H9 (cell line): ENCODE measurements at regions not wholly inside any gene's neighbourhood (a gene's known extent, or its start where the extent isn't known, plus 50 kb on each side); places are given as distances from the start of the nearest gene placed in this dataset.

Source experiments
- DNase-seq: peaks from one replicate; pipeline ENCODE4 v3.0.0-alpha.2; 2017
- H2AFZ ChIP-seq: one replicate; pipeline ENCODE4 v1.6.1; 2013; ENCODE audit warnings: mild to moderate bottlenecking, low read length, control low read depth, moderate library complexity
- H2AK5ac ChIP-seq: 2 replicates; pipeline ENCODE4 v1.6.1; 2013; ENCODE audit warnings: low read length, control low read depth, mixed read lengths; ENCODE audit not compliant: insufficient read length
- H2BK120ac ChIP-seq: one replicate; pipeline ENCODE4 v1.6.1; 2013; ENCODE audit warnings: low read depth, mild to moderate bottlenecking, low read length, control low read depth, inconsistent platforms; ENCODE audit not compliant: poor library complexity, severe bottlenecking
- H2BK12ac ChIP-seq: 2 replicates; pipeline ENCODE4 v1.6.1; 2013; ENCODE audit warnings: low read length, control low read depth, mixed read lengths, low read depth; ENCODE audit not compliant: insufficient read length
- H2BK15ac ChIP-seq: 2 replicates; pipeline ENCODE4 v1.6.1; 2013; ENCODE audit warnings: low read depth, low read length, control low read depth
- H2BK20ac ChIP-seq: one replicate; pipeline ENCODE4 v1.6.1; 2013; ENCODE audit warnings: low read depth, mild to moderate bottlenecking, low read length, control low read depth, inconsistent platforms; ENCODE audit not compliant: poor library complexity, severe bottlenecking
- H2BK5ac ChIP-seq: 2 replicates; pipeline ENCODE4 v1.6.1; 2013; ENCODE audit warnings: low read length, control low read depth, mixed read lengths; ENCODE audit not compliant: insufficient read length
- H3K14ac ChIP-seq: 2 replicates; pipeline ENCODE4 v1.6.1; 2013; ENCODE audit warnings: low read length, control low read depth; ENCODE audit not compliant: insufficient read depth
- H3K18ac ChIP-seq: 2 replicates; pipeline ENCODE4 v1.6.1; 2013; ENCODE audit warnings: low read depth, mild to moderate bottlenecking, mixed read lengths, low read length, control low read depth; ENCODE audit not compliant: insufficient read length
- H3K23ac ChIP-seq: 2 replicates; pipeline ENCODE4 v1.6.1; 2013; ENCODE audit warnings: low read length, control low read depth, mixed read lengths, low read depth; ENCODE audit not compliant: insufficient read length
- H3K23me2 ChIP-seq: 2 replicates; pipeline ENCODE4 v1.6.1; 2013; ENCODE audit warnings: low read depth, mild to moderate bottlenecking, mixed read lengths, low read length, control low read depth; ENCODE audit not compliant: insufficient read length, poor library complexity, severe bottlenecking
- H3K27ac ChIP-seq: 2 replicates; pipeline ENCODE4 v1.5.1; 2013; ENCODE audit warnings: low read length, control low read depth, mixed read lengths, low read depth; ENCODE audit not compliant: insufficient read length
- H3K27me3 ChIP-seq: 2 replicates; pipeline ENCODE4 v1.6.1; 2013; ENCODE audit warnings: low read length, control low read depth, inconsistent platforms; ENCODE audit not compliant: insufficient read depth
- H3K4ac ChIP-seq: 2 replicates; pipeline ENCODE4 v1.6.1; 2013; ENCODE audit warnings: low read depth, mild to moderate bottlenecking, control low read depth, inconsistent platforms, low read length, moderate library complexity
- H3K4me1 ChIP-seq: 2 replicates; pipeline ENCODE4 v1.6.1; 2013; ENCODE audit warnings: low read length, control low read depth, inconsistent platforms; ENCODE audit not compliant: insufficient read depth
- H3K4me2 ChIP-seq: 2 replicates; pipeline ENCODE4 v1.6.1; 2013; ENCODE audit warnings: low read length, control low read depth, mixed read lengths; ENCODE audit not compliant: insufficient read length, insufficient read depth
- H3K56ac ChIP-seq: 2 replicates; pipeline ENCODE4 v1.6.1; 2013; ENCODE audit warnings: low read depth, mild to moderate bottlenecking, mixed read lengths, low read length, control low read depth; ENCODE audit not compliant: insufficient read length
- H3K79me1 ChIP-seq: 2 replicates; pipeline ENCODE4 v1.6.1; 2013; ENCODE audit warnings: low read depth, mild to moderate bottlenecking, moderate library complexity, low read length, control low read depth, inconsistent platforms; ENCODE audit not compliant: insufficient read depth, poor library complexity, severe bottlenecking
- H3K79me2 ChIP-seq: 2 replicates; pipeline ENCODE4 v1.6.1; 2013; ENCODE audit warnings: low read length, control low read depth, inconsistent platforms; ENCODE audit not compliant: insufficient read depth
- H3K9ac ChIP-seq: 2 replicates; pipeline ENCODE4 v1.6.1; 2013; ENCODE audit warnings: low read length, control low read depth, mixed read lengths; ENCODE audit not compliant: insufficient read length; ENCODE audit errors: extremely low read depth
- H3K9me3 ChIP-seq: one replicate; pipeline ENCODE4 v1.6.1; 2013; ENCODE audit warnings: low read depth, low read length, inconsistent platforms; ENCODE audit not compliant: control insufficient read depth
- H3T11ph ChIP-seq: one replicate; pipeline ENCODE4 v1.6.1; 2013; ENCODE audit warnings: mild to moderate bottlenecking, low read length, control low read depth, inconsistent platforms
- H4K20me1 ChIP-seq: one replicate; pipeline ENCODE4 v1.6.1; 2013; ENCODE audit not compliant: control insufficient read depth, insufficient read length, insufficient read depth
- H4K5ac ChIP-seq: 2 replicates; pipeline ENCODE4 v1.6.1; 2013; ENCODE audit warnings: low read depth, mild to moderate bottlenecking, mixed read lengths, low read length, control low read depth; ENCODE audit not compliant: insufficient read length
- H4K8ac ChIP-seq: replicated peaks from 2 replicates; pipeline ENCODE4 v1.6.1; 2013; ENCODE audit warnings: low read length, control low read depth, mixed read lengths, low read depth; ENCODE audit not compliant: insufficient read length
- H4K91ac ChIP-seq: 2 replicates; pipeline ENCODE4 v1.6.1; 2013; ENCODE audit warnings: low read depth, mild to moderate bottlenecking, moderate library complexity, mixed read lengths, low read length, control low read depth; ENCODE audit not compliant: insufficient read length
- H3K27ac Mint-ChIP-seq, 3 experiments: 2 replicates in 2 of 3; 3 replicates in 1 of 3; pipeline ENCODE4 v1.8.0; 2020 to 2021; ENCODE audit warnings: mixed read lengths in 3 of 3, mild to moderate bottlenecking in 1 of 3, moderate library complexity in 1 of 3
- H3K27me3 Mint-ChIP-seq: 2 replicates; pipeline ENCODE4 v1.8.0; 2021; ENCODE audit warnings: low read depth, mild to moderate bottlenecking, moderate library complexity, mixed read lengths
- H3K36me3 Mint-ChIP-seq, 3 experiments: 2 replicates in 2 of 3; 3 replicates in 1 of 3; pipeline ENCODE4 v1.8.0; 2020 to 2021; ENCODE audit warnings: low read depth in 3 of 3, mixed read lengths in 3 of 3; ENCODE audit not compliant: insufficient read depth in 1 of 3
- H3K4me1 Mint-ChIP-seq, 2 experiments: 2 replicates each; pipeline ENCODE4 v1.8.0; 2020; ENCODE audit warnings: mixed read lengths in 2 of 2
- H3K4me3 Mint-ChIP-seq, 2 experiments: 2 replicates in 1 of 2; 3 replicates in 1 of 2; pipeline ENCODE4 v1.8.0; 2020 to 2021; ENCODE audit warnings: mild to moderate bottlenecking in 2 of 2, mixed read lengths in 2 of 2, moderate library complexity in 1 of 2
- H3K9me3 Mint-ChIP-seq, 2 experiments: 2 replicates in 1 of 2; 3 replicates in 1 of 2; pipeline ENCODE4 v1.8.0; 2020; ENCODE audit warnings: mild to moderate bottlenecking in 2 of 2, mixed read lengths in 2 of 2, moderate library complexity in 1 of 2
- WGBS: extraction: QIAGEN DNeasy Blood & Tissue Kit; methylation state at CpG from one replicate; pipeline ENCODE4 v1.1.7; 2013; ENCODE audit warnings: missing lambda C conversion rate, low lambda C conversion rate, mixed read lengths; ENCODE audit not compliant: insufficient read length; ENCODE audit errors: extremely low coverage; 5-methylcytosine and 5-hydroxymethylcytosine counted together
- TF ChIP-seq, protein P1 (sequence below): fragments of 200-600 bp; sonication (generic); conservative IDR thresholded peaks from 3 replicates; pipeline ENCODE4 v1.8.0; 2021; ENCODE audit warnings: antibody characterized with exemption, mild to moderate bottlenecking

DNA sequence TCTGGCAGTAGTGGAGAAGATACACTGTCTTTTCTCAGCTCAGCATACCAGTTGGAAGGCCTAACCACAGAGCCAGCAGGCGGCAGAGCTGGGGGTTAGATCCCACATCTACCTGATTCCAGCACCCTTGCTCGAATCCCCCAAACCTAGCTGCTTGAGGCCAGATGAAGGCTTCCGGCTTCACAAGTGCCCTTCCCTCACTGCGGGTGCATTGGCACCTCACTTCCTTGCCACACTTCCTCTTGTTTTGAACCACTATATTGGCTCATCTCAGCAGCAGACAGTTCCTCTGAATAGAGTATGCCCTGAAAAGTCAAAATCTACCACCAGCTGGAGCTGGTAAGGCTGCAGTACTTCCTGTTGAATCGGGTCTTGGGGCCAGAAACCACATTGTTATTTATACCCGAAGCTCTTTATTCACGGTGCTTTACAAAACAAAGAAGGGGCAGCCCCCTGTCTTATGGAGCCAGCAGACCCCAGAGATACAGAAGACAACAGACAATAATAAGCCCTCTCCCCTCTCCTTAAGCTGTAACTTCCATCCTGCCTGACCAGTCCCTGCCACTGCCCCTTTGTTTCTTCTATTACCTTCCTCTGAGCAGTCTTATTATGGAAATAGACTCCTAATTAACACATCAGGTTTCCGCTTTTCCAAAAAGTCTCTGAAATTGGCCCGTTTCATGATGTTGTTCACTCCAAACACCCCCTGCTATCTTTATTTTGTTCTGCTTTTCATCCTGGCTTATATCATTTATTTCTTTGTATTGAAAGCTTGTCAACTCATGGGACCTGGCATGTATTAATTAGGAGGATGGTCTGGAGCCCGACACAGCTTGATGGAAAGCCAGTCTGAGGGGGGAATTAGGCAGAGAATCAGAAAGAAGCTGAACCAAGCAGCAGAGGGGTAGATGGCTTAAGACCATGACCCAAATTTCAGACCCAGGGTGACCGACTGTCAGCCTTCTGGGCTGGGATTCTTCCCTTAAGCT lies 233.5 kb downstream of the EFCAB11 start:
- H3K18ac ChIP-seq, result peak overlapping the region; percentile 38
- H3K9me3 ChIP-seq, result no peaks in the 10 kb centered on the region
- no peaks in the 10 kb centered on the region for H4K20me1 ChIP-seq
- H2BK20ac ChIP-seq, result no peak overlapping the region
- Mint-ChIP-seq H3K4me1 (peaks cover 46 to 47% of the 10 kb centered on the region in 2 experiments), H3K4me3 (peak overlapping the region in 1 of 2 experiments; percentile 0; a peak in 1 of 5 replicates), H3K9me3 (no peaks in the 10 kb centered on the region), H3K27me3 (no peaks in the 10 kb centered on the region), H3K36me3 (peaks cover 0 to 3% (median 0%) of the 10 kb centered on the region in 3 experiments; a peak in 1 of 7 replicates), H3K27ac (peak overlapping the region; percentile 62 to 90 (median 69))
- H3K23me2 ChIP-seq, result no peaks in the 10 kb centered on the region
- H3K23ac ChIP-seq, result no peak overlapping the region
- no peak overlapping the region for H3K4me2 ChIP-seq
- H2AFZ ChIP-seq, result no peak overlapping the region
- no peak overlapping the region for H4K5ac ChIP-seq
- no peak overlapping the region for H4K8ac ChIP-seq
- H3T11ph ChIP-seq, result no peak overlapping the region
- H3K27ac ChIP-seq, result peak overlapping the region; percentile 45
- H3K9ac ChIP-seq, result no peak overlapping the region
- H4K91ac ChIP-seq, result no peak overlapping the region
- no peak overlapping the region for H3K14ac ChIP-seq
- H2AK5ac ChIP-seq, result no peak overlapping the region
- H3K79me1 ChIP-seq, result no peaks in the 10 kb centered on the region
- no peak overlapping the region for H2BK120ac ChIP-seq
- peak overlapping the region; percentile 13 for H2BK5ac ChIP-seq
- peak; percentile 46 for DNase-seq
- TF ChIP-seq, protein P1, sequence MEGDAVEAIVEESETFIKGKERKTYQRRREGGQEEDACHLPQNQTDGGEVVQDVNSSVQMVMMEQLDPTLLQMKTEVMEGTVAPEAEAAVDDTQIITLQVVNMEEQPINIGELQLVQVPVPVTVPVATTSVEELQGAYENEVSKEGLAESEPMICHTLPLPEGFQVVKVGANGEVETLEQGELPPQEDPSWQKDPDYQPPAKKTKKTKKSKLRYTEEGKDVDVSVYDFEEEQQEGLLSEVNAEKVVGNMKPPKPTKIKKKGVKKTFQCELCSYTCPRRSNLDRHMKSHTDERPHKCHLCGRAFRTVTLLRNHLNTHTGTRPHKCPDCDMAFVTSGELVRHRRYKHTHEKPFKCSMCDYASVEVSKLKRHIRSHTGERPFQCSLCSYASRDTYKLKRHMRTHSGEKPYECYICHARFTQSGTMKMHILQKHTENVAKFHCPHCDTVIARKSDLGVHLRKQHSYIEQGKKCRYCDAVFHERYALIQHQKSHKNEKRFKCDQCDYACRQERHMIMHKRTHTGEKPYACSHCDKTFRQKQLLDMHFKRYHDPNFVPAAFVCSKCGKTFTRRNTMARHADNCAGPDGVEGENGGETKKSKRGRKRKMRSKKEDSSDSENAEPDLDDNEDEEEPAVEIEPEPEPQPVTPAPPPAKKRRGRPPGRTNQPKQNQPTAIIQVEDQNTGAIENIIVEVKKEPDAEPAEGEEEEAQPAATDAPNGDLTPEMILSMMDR, result no peak
- H3K4ac ChIP-seq, result no peak overlapping the region
- no CpG with 5 or more reads among the region's 11 CpGs for WGBS
- H3K79me2 ChIP-seq, result no peaks in the 10 kb centered on the region
- peaks cover 20% of the 10 kb centered on the region; the same call in 1 of the 2 replicates for H3K4me1 ChIP-seq
- no peak overlapping the region for H3K56ac ChIP-seq
- H2BK15ac ChIP-seq, result no peak overlapping the region
- H3K27me3 ChIP-seq, result no peaks in the 10 kb centered on the region
- H2BK12ac ChIP-seq, result no peak overlapping the region
